ENCODE measurements at regions not wholly inside any gene's neighbourhood (a gene's known extent, or its start where the extent isn't known, plus 50 kb on each side); places are given as distances from the start of the nearest gene placed in this dataset.
"Not testable (repeated sequence)": the region's sequence is repeated elsewhere in the genome, so short reads cannot be mapped to it uniquely, and the experiment has no call there.

- POLR2A ChIA-PET, result no interaction called here
- H3K36me3 Mint-ChIP-seq (ENCODE audit: low read depth), result no peaks in the 10 kb centered on the region
- H3K4me3 Mint-ChIP-seq, result no peak overlapping the region
- no peak overlapping the region for H3K27ac Mint-ChIP-seq
- H3K4me1 Mint-ChIP-seq, result no peaks in the 10 kb centered on the region
- CTCF ChIA-PET, result no interaction called here
- H3K27me3 Mint-ChIP-seq, result peaks cover 7% of the 10 kb centered on the region
- H3K9me3 Mint-ChIP-seq, result peaks cover 2% of the 10 kb centered on the region
- no peak for DNase-seq
Observed at GRCh38 chr2:36173760-36174404, 181.7 kb upstream of the CRIM1 start.

- H3K36me3 Mint-ChIP-seq (ENCODE audit: low read depth), result no peaks in the 10 kb centered on the region
- H3K27me3 Mint-ChIP-seq, result peaks cover 10% of the 10 kb centered on the region
- H3K9me3 Mint-ChIP-seq, result peaks cover 2% of the 10 kb centered on the region
- no peaks in the 10 kb centered on the region for H3K4me1 Mint-ChIP-seq
- ChIA-PET POLR2A (no interaction called here), CTCF (no interaction called here)
- DNase-seq, result no peak
- H3K4me3 Mint-ChIP-seq, result no peak overlapping the region
- no peak overlapping the region for H3K27ac Mint-ChIP-seq
Observed at GRCh38 chr2:36172824-36173223, 182.8 kb upstream of the CRIM1 start.

GRCh38 chr2:36170805-36171204 is 184.8 kb upstream of the CRIM1 start:
- Mint-ChIP-seq H3K36me3 (ENCODE audit: low read depth) (no peaks in the 10 kb centered on the region), H3K27ac (no peak overlapping the region), H3K4me3 (no peak overlapping the region), H3K4me1 (no peaks in the 10 kb centered on the region), H3K27me3 (peaks cover 18% of the 10 kb centered on the region), H3K9me3 (peaks cover 2% of the 10 kb centered on the region)
- DNase-seq, result no peak
- CTCF ChIA-PET, result no interaction called here
- POLR2A ChIA-PET, result no interaction called here

DNA sequence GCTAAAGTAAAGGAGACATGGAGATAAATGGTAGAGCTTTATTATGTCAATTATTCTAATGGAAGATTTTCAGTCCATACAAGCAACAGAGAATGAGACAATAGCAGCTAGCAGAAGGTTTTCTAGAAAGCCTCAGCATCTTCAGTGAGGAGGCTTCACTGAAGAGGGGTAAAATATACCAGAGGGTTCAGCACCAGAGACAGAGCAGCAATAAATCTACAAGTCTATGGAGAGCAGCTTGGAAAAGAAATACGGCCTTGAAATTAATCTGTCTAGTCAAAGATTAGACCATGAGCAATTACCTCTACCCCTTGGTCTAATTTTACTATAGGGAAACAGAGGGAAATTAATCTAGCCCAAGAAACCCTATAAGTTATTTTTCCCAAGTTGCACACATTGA is 185.7 kb upstream of the CRIM1 start:
- Mint-ChIP-seq H3K36me3 (ENCODE audit: low read depth) (no peaks in the 10 kb centered on the region), H3K4me1 (no peaks in the 10 kb centered on the region), H3K27me3 (peaks cover 18% of the 10 kb centered on the region), H3K4me3 (no peak overlapping the region), H3K27ac (no peak overlapping the region), H3K9me3 (peaks cover 2% of the 10 kb centered on the region)
- POLR2A ChIA-PET, result no interaction called here
- CTCF ChIA-PET, result no interaction called here
- DNase-seq, result no peak

- Mint-ChIP-seq H3K4me1 (no peaks in the 10 kb centered on the region), H3K9me3 (no peaks in the 10 kb centered on the region), H3K27me3 (peaks cover 14% of the 10 kb centered on the region), H3K36me3 (ENCODE audit: low read depth) (no peaks in the 10 kb centered on the region), H3K4me3 (no peak overlapping the region), H3K27ac (no peak overlapping the region)
- no peak for DNase-seq
- POLR2A ChIA-PET, result no interaction called here
- CTCF ChIA-PET, result no interaction called here
Observed at GRCh38 chr2:36168115-36168514, 187.5 kb upstream of the CRIM1 start.

DNA sequence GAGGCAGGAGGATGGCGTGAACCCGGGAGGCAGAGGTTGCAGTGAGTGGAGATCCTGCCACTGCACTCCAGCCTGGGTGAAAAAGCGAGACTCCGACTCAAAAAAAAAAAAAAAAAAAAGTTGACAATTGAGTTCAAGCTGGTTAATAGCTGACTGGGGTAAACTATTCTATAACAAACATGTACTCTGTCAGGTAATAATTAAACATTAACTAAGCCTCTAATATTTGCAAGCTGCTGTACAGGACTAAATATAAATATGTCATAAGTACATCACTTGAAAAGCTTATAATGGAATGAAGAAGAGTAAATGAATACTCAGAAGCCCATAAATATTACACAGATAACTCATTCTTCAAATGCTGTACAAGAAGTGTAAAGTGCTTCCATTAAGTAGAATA is 190.4 kb upstream of the CRIM1 start:
- no peak for DNase-seq
- Mint-ChIP-seq H3K36me3 (ENCODE audit: low read depth) (no peaks in the 10 kb centered on the region), H3K4me3 (no peak overlapping the region), H3K4me1 (no peaks in the 10 kb centered on the region), H3K27me3 (peaks cover 15% of the 10 kb centered on the region), H3K27ac (no peak overlapping the region), H3K9me3 (no peaks in the 10 kb centered on the region)
- ChIA-PET POLR2A (no interaction called here), CTCF (no interaction called here)

DNA sequence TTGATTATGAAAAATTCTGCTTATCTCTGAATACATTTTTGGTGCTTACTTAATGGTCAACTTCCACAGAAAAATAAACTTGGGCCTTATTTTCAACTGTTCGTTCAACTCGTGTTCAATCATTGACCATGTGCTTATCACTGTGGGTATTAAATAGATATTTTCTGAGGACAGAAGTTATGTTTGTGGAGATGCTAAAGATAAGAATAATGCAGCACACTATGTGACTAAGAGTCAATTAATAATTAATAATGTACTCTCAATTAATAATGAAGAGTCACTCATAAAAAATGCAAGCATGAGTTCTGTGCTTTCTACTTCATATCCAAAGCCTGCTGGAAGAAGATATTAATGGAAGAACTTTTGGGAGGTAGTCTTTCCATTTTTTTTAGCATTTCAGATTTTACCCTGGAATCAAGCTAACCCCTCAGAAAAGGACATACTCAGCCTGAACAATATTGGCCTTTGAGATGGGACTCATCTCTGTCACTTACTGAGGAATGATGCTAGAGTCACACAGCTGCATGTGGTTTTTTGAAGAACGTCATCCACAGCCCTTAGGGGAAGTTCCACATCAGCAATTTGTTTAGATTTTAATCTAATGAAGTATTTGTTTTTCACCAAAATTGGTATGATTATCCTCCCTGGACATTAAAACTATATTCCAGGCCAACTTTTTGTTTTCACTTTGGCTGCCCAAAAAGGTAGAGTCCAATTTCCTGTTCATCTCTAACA is 191.9 kb upstream of the CRIM1 start:
- POLR2A ChIA-PET, result no interaction called here
- no peak overlapping the region for H3K27ac Mint-ChIP-seq
- DNase-seq, result no peak
- H3K9me3 Mint-ChIP-seq, result no peaks in the 10 kb centered on the region
- H3K4me1 Mint-ChIP-seq, result no peaks in the 10 kb centered on the region
- no peaks in the 10 kb centered on the region for H3K36me3 Mint-ChIP-seq (ENCODE audit: low read depth)
- H3K27me3 Mint-ChIP-seq, result peaks cover 22% of the 10 kb centered on the region
- CTCF ChIA-PET, result no interaction called here
- H3K4me3 Mint-ChIP-seq, result no peak overlapping the region

DNA sequence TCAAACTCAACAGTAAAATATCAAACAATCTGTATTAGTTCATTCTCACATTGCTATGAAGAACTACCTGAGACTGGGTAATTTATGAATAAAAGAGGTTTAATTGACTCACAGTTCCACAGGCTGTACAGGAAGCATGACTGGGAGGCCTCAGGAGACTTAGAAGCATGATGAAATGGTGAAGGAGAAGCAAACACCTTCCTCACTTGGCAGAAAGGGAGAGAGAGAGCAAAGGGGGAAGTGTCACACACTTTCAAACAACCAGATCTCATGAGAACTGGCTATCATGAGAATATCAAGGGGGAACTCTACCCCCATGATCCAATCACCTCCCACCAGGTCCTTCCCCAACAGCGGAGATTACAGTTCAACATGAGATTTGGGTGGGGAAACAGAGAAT is 198.5 kb upstream of the CRIM1 start:
- peaks cover 13% of the 10 kb centered on the region for H3K27me3 Mint-ChIP-seq
- H3K36me3 Mint-ChIP-seq (ENCODE audit: low read depth); H3K9me3 Mint-ChIP-seq; DNase-seq; H3K27ac Mint-ChIP-seq; POLR2A ChIA-PET; H3K4me1 Mint-ChIP-seq; H3K4me3 Mint-ChIP-seq: not testable (repeated sequence)
- CTCF ChIA-PET, result interaction anchor here (1.2 kb wide), 1 partner anchor 82 kb away, joined by 3 read pairs; no protein-coding TSS in a partner anchor

DNA sequence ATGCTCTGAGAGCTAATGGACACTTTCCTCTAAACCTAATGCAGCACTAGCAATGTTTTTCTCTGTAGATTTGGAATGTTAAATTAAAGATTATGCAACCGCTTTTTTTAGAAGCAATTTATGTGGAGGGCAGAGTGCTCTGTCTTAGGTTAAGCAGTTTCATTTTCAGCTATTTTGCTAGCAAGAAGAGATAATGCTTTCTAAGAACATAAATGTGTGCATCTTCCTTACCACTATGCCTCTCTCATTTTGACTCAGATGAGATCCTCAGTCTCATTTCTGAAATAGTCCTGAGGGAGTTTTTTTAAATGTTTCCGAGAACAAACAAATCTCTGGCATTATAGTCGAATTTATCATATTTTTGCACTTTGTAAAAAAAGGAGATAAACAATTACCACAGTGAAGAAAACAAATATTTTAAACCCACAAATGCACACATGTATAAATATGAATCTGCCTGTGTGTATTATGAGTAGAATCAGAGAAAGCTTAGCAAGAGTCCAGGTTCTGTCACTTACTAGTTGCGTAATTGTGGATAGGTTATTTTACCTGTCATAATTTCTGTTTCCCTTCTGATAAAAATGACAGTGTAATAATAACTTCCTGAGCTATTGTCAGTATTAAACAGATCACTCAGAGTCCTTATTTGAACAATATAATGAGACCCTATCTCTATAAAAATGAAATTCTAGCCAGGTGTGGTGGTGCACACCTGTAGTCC is 207.7 kb upstream of the CRIM1 start:
- CTCF ChIA-PET, result interaction anchor here (2.2 kb wide), 1 partner anchor 10 kb away, joined by 5 read pairs; no protein-coding TSS in a partner anchor
- H3K4me1 Mint-ChIP-seq, result peaks cover 29% of the 10 kb centered on the region
- H3K27ac Mint-ChIP-seq, result peak overlapping the region; percentile 52
- H3K4me3 Mint-ChIP-seq, result no peak overlapping the region
- H3K36me3 Mint-ChIP-seq (ENCODE audit: low read depth), result no peaks in the 10 kb centered on the region
- no peak for DNase-seq
- peaks cover 7% of the 10 kb centered on the region for H3K27me3 Mint-ChIP-seq
- POLR2A ChIA-PET, result no interaction called here
- H3K9me3 Mint-ChIP-seq, result no peaks in the 10 kb centered on the region

DNA sequence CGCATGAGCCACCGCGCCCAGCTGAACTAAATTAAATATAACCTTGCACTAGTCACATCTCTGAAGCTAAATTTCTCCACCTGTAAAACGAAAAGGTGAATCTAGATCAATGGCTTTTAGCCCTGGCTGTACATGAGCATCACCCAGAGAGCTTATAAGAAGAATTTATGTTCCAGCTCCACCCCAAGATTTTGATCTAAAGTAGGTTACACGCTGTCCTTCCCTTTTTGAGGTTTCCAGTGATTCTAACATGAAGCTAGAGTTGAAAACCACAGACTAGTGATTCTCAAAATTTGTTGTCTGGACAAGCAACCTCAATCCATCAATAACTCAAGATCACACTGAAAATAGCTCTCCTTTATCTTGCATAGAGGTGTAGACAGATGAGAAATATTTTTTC is 208.8 kb upstream of the CRIM1 start:
- peak overlapping the region; percentile 46 for H3K27ac Mint-ChIP-seq
- peaks cover 29% of the 10 kb centered on the region for H3K4me1 Mint-ChIP-seq
- POLR2A ChIA-PET, result interaction anchor here (0.6 to 1.0 kb wide), 3 partner anchors 8 to 159 kb away, joined by 3 to 6 read pairs (median 4); no protein-coding TSS in a partner anchor
- H3K9me3 Mint-ChIP-seq, result no peaks in the 10 kb centered on the region
- DNase-seq, result no peak
- H3K27me3 Mint-ChIP-seq, result peaks cover 7% of the 10 kb centered on the region
- no peak overlapping the region for H3K4me3 Mint-ChIP-seq
- CTCF ChIA-PET, result interaction anchor here (2.2 kb wide), 1 partner anchor 9 kb away, joined by 5 read pairs; no protein-coding TSS in a partner anchor
- no peaks in the 10 kb centered on the region for H3K36me3 Mint-ChIP-seq (ENCODE audit: low read depth)

DNA sequence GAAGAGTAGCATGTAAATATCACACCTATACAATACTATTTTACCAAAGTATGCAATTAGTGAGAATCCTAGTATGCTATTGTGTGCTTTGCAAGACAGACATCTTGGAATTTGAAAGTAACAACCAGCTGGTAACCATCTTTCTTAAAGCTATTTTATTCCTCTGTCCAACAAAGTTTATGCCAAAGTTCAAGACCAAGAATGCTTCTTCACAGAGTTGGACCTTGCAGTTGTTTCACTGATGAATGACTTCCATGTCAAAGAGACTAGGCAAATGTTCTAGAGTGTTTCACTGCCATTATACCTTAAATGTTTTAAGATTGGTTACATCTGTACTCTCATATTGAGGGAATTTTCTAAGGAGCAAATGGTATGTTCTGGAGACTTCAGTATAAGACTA is 215.2 kb upstream of the CRIM1 start:
- Mint-ChIP-seq H3K9me3 (peaks cover 2% of the 10 kb centered on the region), H3K4me1 (peaks cover 17% of the 10 kb centered on the region), H3K4me3 (no peak overlapping the region), H3K36me3 (ENCODE audit: low read depth) (no peaks in the 10 kb centered on the region), H3K27ac (no peak overlapping the region), H3K27me3 (peaks cover 15% of the 10 kb centered on the region)
- DNase-seq, result no peak
- ChIA-PET CTCF (no interaction called here), POLR2A (no interaction called here)

DNA sequence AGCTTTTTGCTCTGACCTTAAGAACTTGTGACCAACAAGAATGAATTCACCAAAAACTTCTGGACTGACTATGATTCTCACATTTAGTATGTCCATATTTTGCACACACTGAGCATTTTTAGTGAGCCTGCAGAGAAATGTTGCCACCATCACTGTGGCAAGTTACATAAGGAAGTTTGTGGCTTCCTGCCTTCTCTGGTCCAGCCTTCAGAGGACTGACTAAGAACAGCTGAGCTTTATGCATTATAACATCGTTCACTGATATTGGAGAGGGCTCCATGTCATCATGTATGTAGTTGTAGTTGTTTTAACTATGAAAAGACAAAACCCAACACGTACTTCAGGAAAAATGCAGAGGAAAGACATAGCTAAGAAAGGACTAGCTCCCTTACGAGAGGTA is 218.0 kb upstream of the CRIM1 start:
- no peak overlapping the region for H3K4me3 Mint-ChIP-seq
- POLR2A ChIA-PET, result interaction anchor here (1.3 kb wide), 1 partner anchor 9 kb away, joined by 4 read pairs; no protein-coding TSS in a partner anchor

DNA sequence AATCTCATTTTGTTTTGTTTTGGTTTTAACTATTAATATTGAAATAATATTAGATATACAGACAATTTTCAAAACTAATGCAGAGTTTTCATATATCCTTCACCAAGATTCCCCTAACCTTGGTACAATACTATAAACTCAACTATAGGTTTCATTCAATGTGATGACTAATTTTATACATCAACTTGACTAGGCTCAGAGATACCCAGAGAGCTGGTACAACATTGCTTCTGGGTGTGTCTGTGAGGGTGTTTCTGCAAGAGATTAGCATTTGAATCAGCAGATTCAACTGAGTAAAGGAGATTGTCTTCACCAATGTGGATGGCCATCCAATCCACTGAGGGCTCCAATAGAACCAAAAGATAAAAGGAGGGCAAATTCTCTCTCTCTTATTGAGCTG is 221.3 kb upstream of the CRIM1 start:
- H3K4me1 Mint-ChIP-seq, result peaks cover 17% of the 10 kb centered on the region
- POLR2A ChIA-PET, result no interaction called here
- no peak overlapping the region for H3K27ac Mint-ChIP-seq
- CTCF ChIA-PET, result interaction anchor here (0.6 kb wide), 1 partner anchor 14 kb away, joined by 6 read pairs; no protein-coding TSS in a partner anchor
- H3K9me3 Mint-ChIP-seq, result peaks cover 2% of the 10 kb centered on the region
- peaks cover 16% of the 10 kb centered on the region for H3K27me3 Mint-ChIP-seq
- no peaks in the 10 kb centered on the region for H3K36me3 Mint-ChIP-seq (ENCODE audit: low read depth)
- DNase-seq, result no peak
- no peak overlapping the region for H3K4me3 Mint-ChIP-seq

More for the DNA sequence above, 218.0 kb upstream of the CRIM1 start:
- H3K36me3 Mint-ChIP-seq (ENCODE audit: low read depth), result no peaks in the 10 kb centered on the region
- DNase-seq, result peak; percentile 6
- peaks cover 17% of the 10 kb centered on the region for H3K4me1 Mint-ChIP-seq
- peaks cover 18% of the 10 kb centered on the region for H3K27me3 Mint-ChIP-seq
- peaks cover 2% of the 10 kb centered on the region for H3K9me3 Mint-ChIP-seq
- H3K27ac Mint-ChIP-seq, result no peak overlapping the region
- CTCF ChIA-PET, result interaction anchor here (1.3 kb wide), 1 partner anchor 10 kb away, joined by 5 read pairs; no protein-coding TSS in a partner anchor

Data from activated CD4-positive, alpha-beta T cell treated with anti-CD3 and anti-CD28 coated beads, Interleukin-2, amount 10 ng/mL, durations not matched to agents 7 days and 5 days (primary cell).